Lower leg skin (tissue), 3 donors: ENCODE measurements at regions not wholly inside any gene's neighbourhood (a gene's known extent, or its start where the extent isn't known, plus 50 kb on each side); places are given as distances from the start of the nearest gene placed in this dataset.

Experiments
- POLR2A ChIP-seq, 2 donors: fragments of 450-650 bp; IDR thresholded peaks; one replicate each; pipeline ENCODE4 v1.6.1; 2016 to 2017; ENCODE audit warnings: antibody characterized with exemption in 2 of 2, mild to moderate bottlenecking in 1 of 2, moderate library complexity in 1 of 2
- TF ChIP-seq, protein P1 (sequence below), 3 donors: fragments of 450-650 bp; IDR thresholded peaks; one replicate each; pipeline ENCODE4 v1.5.1; 2016; ENCODE audit warnings: antibody characterized with exemption in 3 of 3, mild to moderate bottlenecking in 3 of 3, moderate library complexity in 2 of 3

DNA sequence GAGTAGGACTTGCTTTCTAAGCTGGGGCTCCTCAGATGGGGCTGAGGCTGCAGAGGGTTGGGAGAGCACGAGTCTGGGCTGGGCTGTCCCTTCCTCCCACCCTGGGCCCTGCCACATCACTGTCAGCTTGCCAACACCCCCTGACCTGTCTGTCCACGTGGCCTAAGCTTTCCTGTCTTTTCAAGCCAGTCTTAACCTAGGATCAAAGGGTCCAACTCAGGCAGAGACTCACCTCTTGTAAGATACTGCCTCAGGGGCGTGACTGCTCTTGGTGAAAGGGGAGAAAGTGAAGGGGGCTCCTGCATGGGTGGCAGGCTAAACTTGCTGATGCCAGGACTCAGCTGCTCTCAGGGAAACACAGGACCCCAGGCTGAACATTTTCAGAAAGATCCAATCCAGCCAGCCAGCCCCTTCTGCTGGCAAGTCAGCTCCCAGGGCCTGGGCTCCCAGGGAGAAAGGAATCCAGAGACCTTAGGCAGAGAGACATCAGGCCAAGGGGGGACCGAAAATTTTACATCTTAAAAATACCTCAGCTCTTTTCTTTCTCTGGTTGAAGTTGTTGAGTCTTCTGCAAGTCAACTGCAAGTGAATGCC, 144.2 kb upstream of the ID2 start:
- TF ChIP-seq POLR2A (IDR thresholded peaks at IDR 0.05): no peak
- TF ChIP-seq, protein P1, sequence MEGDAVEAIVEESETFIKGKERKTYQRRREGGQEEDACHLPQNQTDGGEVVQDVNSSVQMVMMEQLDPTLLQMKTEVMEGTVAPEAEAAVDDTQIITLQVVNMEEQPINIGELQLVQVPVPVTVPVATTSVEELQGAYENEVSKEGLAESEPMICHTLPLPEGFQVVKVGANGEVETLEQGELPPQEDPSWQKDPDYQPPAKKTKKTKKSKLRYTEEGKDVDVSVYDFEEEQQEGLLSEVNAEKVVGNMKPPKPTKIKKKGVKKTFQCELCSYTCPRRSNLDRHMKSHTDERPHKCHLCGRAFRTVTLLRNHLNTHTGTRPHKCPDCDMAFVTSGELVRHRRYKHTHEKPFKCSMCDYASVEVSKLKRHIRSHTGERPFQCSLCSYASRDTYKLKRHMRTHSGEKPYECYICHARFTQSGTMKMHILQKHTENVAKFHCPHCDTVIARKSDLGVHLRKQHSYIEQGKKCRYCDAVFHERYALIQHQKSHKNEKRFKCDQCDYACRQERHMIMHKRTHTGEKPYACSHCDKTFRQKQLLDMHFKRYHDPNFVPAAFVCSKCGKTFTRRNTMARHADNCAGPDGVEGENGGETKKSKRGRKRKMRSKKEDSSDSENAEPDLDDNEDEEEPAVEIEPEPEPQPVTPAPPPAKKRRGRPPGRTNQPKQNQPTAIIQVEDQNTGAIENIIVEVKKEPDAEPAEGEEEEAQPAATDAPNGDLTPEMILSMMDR (IDR thresholded peaks at IDR 0.05): no peak
